WI38 (cell line): ENCODE measurements at regions not wholly inside any gene's neighbourhood (a gene's known extent, or its start where the extent isn't known, plus 50 kb on each side); places are given as distances from the start of the nearest gene placed in this dataset.
"Not testable (repeated sequence)": the region's sequence is repeated elsewhere in the genome, so short reads cannot be mapped to it uniquely, and the experiment has no call there.

ENCODE experiments used
- H3K4me3 ChIP-seq: 2 replicates; pipeline ENCODE4 v1.5.1; 2011; ENCODE audit warnings: low read depth, mild to moderate bottlenecking, control low read depth, low read length
- TF ChIP-seq, protein P1 (sequence below): IDR thresholded peaks from 2 replicates; pipeline ENCODE4 v1.5.1; 2012; ENCODE audit warnings: low read depth, mild to moderate bottlenecking, control low read depth, low read length

DNA sequence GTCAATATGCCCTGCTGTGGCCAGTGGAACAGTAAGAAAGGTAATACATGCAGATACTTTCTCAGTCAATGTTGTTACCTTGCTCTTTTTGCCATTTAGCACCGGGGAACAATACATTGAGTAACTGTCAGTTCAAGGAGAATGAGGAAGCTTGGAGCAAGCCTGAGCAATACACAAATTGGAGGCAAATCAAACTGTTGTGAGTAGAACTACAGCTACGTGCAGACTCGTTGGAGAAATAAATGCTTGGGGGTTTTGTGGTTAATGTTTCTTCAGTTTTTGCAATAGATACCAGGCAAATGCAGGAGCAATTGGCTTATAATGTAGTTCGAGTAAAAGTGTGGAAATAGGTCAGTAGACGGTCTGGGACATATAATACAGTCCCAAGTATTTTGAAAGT lies 587.3 kb upstream of the ROBO1 start:
- TF ChIP-seq, protein P1, sequence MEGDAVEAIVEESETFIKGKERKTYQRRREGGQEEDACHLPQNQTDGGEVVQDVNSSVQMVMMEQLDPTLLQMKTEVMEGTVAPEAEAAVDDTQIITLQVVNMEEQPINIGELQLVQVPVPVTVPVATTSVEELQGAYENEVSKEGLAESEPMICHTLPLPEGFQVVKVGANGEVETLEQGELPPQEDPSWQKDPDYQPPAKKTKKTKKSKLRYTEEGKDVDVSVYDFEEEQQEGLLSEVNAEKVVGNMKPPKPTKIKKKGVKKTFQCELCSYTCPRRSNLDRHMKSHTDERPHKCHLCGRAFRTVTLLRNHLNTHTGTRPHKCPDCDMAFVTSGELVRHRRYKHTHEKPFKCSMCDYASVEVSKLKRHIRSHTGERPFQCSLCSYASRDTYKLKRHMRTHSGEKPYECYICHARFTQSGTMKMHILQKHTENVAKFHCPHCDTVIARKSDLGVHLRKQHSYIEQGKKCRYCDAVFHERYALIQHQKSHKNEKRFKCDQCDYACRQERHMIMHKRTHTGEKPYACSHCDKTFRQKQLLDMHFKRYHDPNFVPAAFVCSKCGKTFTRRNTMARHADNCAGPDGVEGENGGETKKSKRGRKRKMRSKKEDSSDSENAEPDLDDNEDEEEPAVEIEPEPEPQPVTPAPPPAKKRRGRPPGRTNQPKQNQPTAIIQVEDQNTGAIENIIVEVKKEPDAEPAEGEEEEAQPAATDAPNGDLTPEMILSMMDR: no peak
- H3K4me3 ChIP-seq: no peak overlapping the region

DNA sequence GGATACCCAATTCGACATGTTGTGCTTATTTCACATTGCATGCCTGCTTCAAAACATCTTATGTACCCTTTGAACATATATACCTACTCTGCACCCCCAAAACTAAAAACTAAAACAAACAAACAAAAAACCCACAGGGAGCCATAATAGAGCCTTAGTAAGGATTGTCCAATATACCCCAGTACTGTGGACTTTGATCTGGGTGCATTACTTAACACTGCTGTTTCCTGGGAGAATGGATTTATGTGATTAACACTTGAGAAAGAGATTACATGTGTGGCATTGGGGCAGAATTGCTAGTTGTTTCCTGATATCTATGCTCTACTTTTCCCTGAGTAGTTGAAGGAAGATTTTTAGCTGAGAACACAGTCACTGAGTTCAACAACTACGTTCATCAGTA lies 583.4 kb upstream of the ROBO1 start:
- TF ChIP-seq, protein P1: no peak
- no peak overlapping the region for H3K4me3 ChIP-seq

GRCh38 chr3:80350771-80351170 lies 583.0 kb upstream of the ROBO1 start:
- TF ChIP-seq, protein P1: no peak
- H3K4me3 ChIP-seq: no peak overlapping the region

GRCh38 chr3:80338366-80338765 lies 570.6 kb upstream of the ROBO1 start:
- TF ChIP-seq, protein P1: no peak
- H3K4me3 ChIP-seq: no peak overlapping the region

DNA sequence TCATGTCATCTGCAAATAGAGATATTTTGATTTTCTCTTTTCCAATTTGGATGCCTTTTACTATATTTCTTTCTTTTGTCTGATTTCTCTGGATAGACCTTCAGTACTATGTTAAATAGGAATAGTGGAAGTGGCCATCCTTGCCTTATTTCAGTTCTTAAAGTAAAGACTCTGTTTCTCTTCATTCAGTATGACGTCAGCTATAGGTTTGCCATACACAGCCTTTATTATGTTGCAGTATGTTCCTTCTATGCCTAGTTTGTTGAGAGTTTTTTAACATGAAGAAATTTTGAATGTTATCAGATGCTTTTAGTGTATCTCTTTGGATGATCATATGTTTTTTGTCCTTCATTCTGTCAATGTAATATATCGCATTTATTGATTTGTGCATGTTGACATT lies 566.7 kb upstream of the ROBO1 start:
- no peak overlapping the region for H3K4me3 ChIP-seq
- TF ChIP-seq, protein P1: no peak

DNA sequence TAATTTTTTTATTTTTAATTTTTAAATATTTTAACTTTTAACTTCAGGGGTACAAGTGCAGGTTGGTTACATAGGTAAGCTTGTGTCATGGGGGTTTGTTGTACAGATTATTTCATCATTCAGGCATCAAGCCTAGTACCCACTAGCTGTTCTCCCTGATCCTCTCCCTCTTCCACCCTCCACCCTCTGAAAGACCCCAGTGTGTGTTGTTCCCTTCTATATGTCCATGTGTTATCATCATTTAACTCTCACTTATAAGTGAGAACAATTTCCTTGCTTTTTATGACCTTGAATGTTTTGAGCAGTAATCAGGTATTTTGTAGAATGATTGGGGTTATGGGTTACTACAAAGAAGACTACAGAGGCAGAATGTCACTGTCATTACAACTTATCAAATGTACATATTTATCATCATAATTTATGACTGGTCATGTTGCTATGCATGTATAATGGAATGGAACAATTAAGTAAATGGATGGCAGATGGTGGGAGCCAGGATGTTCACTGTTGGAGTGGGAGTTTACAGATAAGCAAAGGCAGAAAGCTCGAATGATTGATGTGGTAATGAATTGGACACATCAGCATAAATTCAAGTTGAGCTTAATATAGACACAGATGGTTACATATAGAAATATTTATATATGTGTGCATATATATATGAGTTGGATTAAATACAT lies 563.8 kb upstream of the ROBO1 start:
- TF ChIP-seq, protein P1: no peak
- no peak overlapping the region for H3K4me3 ChIP-seq

- not testable (repeated sequence) for H3K4me3 ChIP-seq
Measured at GRCh38 chr3:80314541-80314940, 546.7 kb upstream of the ROBO1 start.

GRCh38 chr3:80308637-80309036 lies 540.8 kb upstream of the ROBO1 start:
- TF ChIP-seq, protein P1: no peak
- no peak overlapping the region for H3K4me3 ChIP-seq
